Cardiac muscle cell (in vitro differentiated cells and primary cell): ENCODE measurements at regions not wholly inside any gene's neighbourhood (a gene's known extent, or its start where the extent isn't known, plus 50 kb on each side); places are given as distances from the start of the nearest gene placed in this dataset.

Source experiments
- DNase-seq, 2 donors: peaks; one replicate each; pipeline versions ENCODE4 v3.0.0 to v3.0.0-alpha.2; 2010 to 2017; ENCODE audit warnings: low read depth in 1 of 2, low spot score in 1 of 2
- H3K27ac ChIP-seq: fragments of 200-600 bp; sonication (generic); 2 replicates; pipeline ENCODE4 v1.5.1; 2016
- H3K27me3 ChIP-seq: fragments of 200-600 bp; sonication (generic); 2 replicates; pipeline ENCODE4 v1.6.0; 2016; ENCODE audit warnings: control low read depth
- H3K36me3 ChIP-seq: fragments of 200-600 bp; sonication (generic); 2 replicates; pipeline ENCODE4 v1.5.1; 2016; ENCODE audit warnings: control low read depth
- H3K4me1 ChIP-seq: fragments of 200-600 bp; sonication (generic); 2 replicates; pipeline ENCODE4 v1.8.1; 2017; ENCODE audit warnings: low read depth, mild to moderate bottlenecking, mixed run types
- H3K4me3 ChIP-seq: fragments of 200-600 bp; sonication (generic); 2 replicates; pipeline ENCODE4 v1.5.1; 2016; ENCODE audit warnings: mild to moderate bottlenecking
- H3K9me3 ChIP-seq: fragments of 200-600 bp; sonication (generic); 2 replicates; pipeline ENCODE4 v1.5.1; 2017; ENCODE audit warnings: low read depth, mild to moderate bottlenecking, control low read depth
- TF ChIP-seq, protein P1 (sequence below): IDR thresholded peaks from 2 replicates; pipeline ENCODE4 v1.5.1; 2012; ENCODE audit warnings: low read depth, mild to moderate bottlenecking, low read length

DNA sequence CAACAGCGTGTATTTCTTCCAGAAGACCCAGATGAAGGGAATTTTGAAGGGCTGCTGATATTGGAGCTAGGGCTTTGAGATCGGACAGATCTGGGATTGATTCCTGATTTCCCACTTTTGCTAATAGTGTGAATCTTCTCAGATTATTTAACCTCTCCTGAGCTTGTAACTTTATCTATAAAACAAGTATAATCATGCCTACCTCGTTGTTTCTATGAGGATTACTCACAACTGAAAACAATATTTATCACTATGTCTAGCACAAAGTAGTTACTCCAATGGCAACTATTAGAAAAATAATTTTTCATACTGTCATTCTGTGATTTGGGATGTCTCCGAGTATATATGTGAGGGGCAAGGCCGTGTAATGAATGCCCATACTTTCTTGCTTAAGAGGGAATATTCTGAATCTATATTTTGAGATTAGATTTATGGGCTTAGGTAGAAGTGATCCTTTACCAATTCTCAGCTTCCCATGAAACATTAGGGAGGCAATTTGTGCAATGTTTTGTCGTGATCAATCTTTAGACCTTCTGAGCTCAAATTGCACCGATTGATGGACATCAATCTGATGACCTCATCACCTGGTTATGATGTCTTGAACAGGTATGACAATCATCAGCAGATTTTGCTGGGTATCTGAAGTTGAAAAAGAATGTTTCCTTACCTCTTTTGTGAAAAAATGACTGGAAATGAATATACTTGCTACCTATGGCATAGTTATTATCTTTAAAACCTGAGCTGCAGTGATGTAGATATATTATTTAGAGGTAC is 339.9 kb downstream of the KCNS3 start:
- Histone ChIP-seq H3K4me3 (no peak overlapping the region), H3K36me3 (no peaks in the 10 kb centered on the region), H3K27ac (no peak overlapping the region), H3K9me3 (no peaks in the 10 kb centered on the region), H3K27me3 (no peaks in the 10 kb centered on the region), H3K4me1 (no peaks in the 10 kb centered on the region)
- TF ChIP-seq, protein P1, sequence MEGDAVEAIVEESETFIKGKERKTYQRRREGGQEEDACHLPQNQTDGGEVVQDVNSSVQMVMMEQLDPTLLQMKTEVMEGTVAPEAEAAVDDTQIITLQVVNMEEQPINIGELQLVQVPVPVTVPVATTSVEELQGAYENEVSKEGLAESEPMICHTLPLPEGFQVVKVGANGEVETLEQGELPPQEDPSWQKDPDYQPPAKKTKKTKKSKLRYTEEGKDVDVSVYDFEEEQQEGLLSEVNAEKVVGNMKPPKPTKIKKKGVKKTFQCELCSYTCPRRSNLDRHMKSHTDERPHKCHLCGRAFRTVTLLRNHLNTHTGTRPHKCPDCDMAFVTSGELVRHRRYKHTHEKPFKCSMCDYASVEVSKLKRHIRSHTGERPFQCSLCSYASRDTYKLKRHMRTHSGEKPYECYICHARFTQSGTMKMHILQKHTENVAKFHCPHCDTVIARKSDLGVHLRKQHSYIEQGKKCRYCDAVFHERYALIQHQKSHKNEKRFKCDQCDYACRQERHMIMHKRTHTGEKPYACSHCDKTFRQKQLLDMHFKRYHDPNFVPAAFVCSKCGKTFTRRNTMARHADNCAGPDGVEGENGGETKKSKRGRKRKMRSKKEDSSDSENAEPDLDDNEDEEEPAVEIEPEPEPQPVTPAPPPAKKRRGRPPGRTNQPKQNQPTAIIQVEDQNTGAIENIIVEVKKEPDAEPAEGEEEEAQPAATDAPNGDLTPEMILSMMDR: no peak
- DNase-seq: no peak

DNA sequence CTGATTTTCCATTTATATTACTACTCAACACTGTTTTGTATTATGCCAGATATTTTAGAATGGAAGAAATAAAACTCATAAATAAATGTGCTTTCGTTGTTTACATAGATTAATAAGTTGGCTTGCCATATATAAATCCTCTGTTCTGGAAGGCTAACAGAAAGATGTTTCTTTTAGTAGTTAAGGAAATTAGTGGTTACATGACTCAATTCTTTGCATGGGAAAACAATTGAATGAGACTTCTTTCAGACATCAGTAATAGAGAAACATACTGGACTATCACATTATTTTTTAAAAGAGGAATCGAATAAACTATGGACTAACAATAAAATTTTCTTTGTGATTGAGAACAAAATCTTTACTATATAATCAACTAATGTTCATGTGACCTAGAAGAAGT is 336.5 kb downstream of the KCNS3 start:
- DNase-seq: no peak
- no peaks in the 10 kb centered on the region for H3K36me3 ChIP-seq
- H3K27me3 ChIP-seq: no peaks in the 10 kb centered on the region
- no peak overlapping the region for H3K27ac ChIP-seq
- H3K9me3 ChIP-seq: no peaks in the 10 kb centered on the region
- TF ChIP-seq, protein P1: no peak
- H3K4me3 ChIP-seq: no peak overlapping the region
- peaks cover 3% of the 10 kb centered on the region for H3K4me1 ChIP-seq

DNA sequence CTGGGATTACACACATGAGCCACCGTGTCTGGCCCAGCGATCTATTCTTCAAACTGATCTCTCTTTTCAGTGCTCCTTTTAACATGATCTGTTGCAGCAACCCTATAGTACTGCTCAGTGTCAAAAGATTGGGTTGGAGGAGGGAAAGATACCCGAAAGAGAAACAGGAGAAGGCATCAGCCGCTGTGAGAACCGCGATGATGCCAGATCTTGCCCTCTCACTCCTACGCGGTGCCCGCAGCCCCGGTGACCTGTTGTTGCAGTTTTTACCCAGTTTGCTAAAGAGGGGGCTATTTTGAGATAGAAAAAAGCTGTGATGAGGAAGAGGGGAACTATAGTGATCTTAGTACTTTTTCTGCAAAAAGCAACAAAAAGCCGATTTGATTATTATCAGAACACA is 335.5 kb downstream of the KCNS3 start:
- H3K36me3 ChIP-seq: no peaks in the 10 kb centered on the region
- H3K9me3 ChIP-seq: no peaks in the 10 kb centered on the region
- H3K4me3 ChIP-seq: no peak overlapping the region
- DNase-seq: no peak
- peaks cover 3% of the 10 kb centered on the region for H3K4me1 ChIP-seq
- H3K27me3 ChIP-seq: no peaks in the 10 kb centered on the region
- H3K27ac ChIP-seq: no peak overlapping the region
- TF ChIP-seq, protein P1: no peak

DNA sequence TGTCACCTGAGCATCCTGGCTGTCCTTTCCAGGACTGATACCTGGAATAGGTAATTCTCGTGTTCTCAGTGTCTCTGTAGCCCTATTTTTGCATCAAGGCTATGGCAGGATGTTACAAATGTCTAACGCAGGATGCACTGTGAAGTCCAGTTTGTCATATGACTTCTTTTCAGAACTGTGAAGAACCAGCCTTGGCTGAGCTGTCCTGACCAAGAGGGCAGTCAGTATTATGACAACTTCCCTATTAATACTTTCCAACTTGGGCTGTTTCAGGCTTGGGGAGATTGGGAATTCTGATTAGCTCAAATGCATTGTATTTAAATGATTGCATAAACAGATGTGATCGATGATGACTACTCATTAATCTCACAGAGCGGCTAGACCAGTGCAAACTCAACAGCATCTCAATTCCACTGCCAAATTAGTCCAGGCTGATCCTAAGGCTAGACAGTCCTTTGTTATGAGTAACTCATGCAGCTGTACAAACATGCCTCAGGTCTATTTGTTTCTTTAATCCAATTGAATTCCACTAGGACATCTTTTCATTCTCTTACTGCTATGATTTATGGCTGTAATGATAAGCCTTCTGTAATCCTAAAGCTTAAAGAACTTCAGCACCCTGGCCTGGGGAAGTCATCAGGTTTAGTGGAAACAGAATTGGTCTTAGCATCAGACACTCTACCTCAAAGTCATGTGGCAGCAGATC is 331.6 kb downstream of the KCNS3 start:
- Histone ChIP-seq H3K27me3 (no peaks in the 10 kb centered on the region), H3K36me3 (no peaks in the 10 kb centered on the region), H3K9me3 (no peaks in the 10 kb centered on the region), H3K4me3 (no peak overlapping the region), H3K4me1 (peaks cover 3% of the 10 kb centered on the region), H3K27ac (no peak overlapping the region)
- TF ChIP-seq, protein P1: no peak
- DNase-seq: peak in 1 of 2 donors; percentile 25

DNA sequence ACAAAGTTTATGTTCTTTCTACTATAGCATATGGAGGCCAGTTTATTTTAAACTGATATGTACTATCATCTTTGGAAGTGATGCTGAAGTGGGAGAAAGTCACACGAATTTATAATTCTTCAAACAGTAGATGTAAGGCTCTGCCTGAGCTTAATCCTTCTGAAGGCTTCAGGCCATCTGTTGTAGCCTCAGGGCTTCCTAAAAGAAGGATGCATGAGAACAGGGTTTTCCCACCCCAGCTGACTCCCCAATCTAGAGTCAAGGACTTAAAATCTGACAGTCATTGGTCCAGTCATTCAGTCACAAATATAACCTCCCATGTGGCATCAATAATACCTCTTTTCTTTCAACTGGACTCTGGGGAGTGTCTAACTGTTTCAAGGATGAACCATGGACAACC is 330.5 kb downstream of the KCNS3 start:
- no peaks in the 10 kb centered on the region for H3K27me3 ChIP-seq
- no peak overlapping the region for H3K27ac ChIP-seq
- H3K4me3 ChIP-seq: no peak overlapping the region
- no peaks in the 10 kb centered on the region for H3K9me3 ChIP-seq
- no peak for DNase-seq
- peaks cover 3% of the 10 kb centered on the region for H3K4me1 ChIP-seq
- no peaks in the 10 kb centered on the region for H3K36me3 ChIP-seq
- TF ChIP-seq, protein P1: no peak
